ENCODE measurements at regions not wholly inside any gene's neighbourhood (a gene's known extent, or its start where the extent isn't known, plus 50 kb on each side); places are given as distances from the start of the nearest gene placed in this dataset.

DNA sequence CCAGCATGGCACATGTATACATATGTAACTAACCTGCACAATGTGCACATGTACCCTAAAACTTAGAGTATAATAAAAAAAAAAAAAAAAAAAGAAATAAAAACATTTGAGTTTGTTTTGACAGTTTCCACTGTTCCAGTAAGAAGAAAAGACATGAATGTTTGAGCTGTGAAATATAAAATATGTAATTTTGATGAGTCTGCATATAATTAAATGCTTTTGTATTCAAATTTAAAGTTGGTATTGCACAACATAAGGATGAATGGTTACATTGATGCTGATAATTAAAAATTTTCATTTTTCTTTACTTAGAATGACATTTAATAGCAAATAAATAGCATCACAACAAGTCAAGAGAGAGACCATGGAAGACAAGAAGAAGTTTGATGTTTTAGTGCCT, 212.0 kb upstream of the RRP15 start:
- TF ChIP-seq, protein P1, sequence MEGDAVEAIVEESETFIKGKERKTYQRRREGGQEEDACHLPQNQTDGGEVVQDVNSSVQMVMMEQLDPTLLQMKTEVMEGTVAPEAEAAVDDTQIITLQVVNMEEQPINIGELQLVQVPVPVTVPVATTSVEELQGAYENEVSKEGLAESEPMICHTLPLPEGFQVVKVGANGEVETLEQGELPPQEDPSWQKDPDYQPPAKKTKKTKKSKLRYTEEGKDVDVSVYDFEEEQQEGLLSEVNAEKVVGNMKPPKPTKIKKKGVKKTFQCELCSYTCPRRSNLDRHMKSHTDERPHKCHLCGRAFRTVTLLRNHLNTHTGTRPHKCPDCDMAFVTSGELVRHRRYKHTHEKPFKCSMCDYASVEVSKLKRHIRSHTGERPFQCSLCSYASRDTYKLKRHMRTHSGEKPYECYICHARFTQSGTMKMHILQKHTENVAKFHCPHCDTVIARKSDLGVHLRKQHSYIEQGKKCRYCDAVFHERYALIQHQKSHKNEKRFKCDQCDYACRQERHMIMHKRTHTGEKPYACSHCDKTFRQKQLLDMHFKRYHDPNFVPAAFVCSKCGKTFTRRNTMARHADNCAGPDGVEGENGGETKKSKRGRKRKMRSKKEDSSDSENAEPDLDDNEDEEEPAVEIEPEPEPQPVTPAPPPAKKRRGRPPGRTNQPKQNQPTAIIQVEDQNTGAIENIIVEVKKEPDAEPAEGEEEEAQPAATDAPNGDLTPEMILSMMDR (IDR thresholded peaks at IDR 0.05; ENCODE audit: control extremely low read depth, extremely low read depth): no peak
- no peaks in the 10 kb centered on the region for H3K9me3 ChIP-seq (ENCODE audit: control insufficient read depth in 4 of 4, insufficient read depth in 3 of 4, low read length in 3 of 4)

DNA sequence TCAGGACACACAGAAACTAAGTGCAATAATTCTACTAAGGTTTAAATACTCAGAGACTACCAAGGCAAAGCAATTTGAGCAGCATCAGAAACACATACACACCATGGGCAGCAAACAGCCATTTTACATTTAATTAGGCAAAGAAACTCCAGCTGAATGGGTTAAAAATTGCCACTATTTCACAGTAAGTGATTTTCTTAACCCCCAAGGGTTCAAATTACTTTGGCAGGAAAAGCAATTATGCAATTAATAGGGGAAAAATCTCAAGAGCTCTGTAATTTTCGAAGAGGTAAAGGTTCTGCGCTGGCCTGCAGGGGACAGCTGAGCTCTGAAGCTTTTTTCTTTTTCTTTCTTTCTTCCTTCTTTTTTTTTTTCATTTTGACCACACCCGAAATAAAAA, 206.2 kb upstream of the RRP15 start:
- no peak overlapping the region for H3K9ac ChIP-seq (ENCODE audit: insufficient read depth in 1 of 2, low read length in 2 of 2)
- H3K36me3 ChIP-seq (ENCODE audit: control insufficient read depth in 4 of 4, insufficient read depth in 4 of 4, low read length in 4 of 4): no peaks in the 10 kb centered on the region
- no peaks in the 10 kb centered on the region for H3K27me3 ChIP-seq (ENCODE audit: control insufficient read depth in 3 of 3, insufficient read depth in 3 of 3, low read length in 2 of 3)
- H3K9me3 ChIP-seq (ENCODE audit: control insufficient read depth in 4 of 4, insufficient read depth in 3 of 4, low read length in 3 of 4): no peaks in the 10 kb centered on the region
- H3K4me3 ChIP-seq: no peak overlapping the region
- no peak overlapping the region for H3K27ac ChIP-seq (ENCODE audit: low read depth in 1 of 2, low read length in 1 of 2)
- TF ChIP-seq, protein P1 (IDR thresholded peaks at IDR 0.05; ENCODE audit: control extremely low read depth, extremely low read depth): no peak
- H3K4me1 ChIP-seq (ENCODE audit: control insufficient read depth in 5 of 5, insufficient read depth in 5 of 5, low read length in 5 of 5): no peaks in the 10 kb centered on the region
- 66 to 68% methylated on average over 3 of the region's 3 CpGs for WGBS, 2 donors
- DNase-seq (no peak), ATAC-seq (ENCODE audit: insufficient read depth, low FRiP score) (no peak)

More for the DNA sequence above, 212.0 kb upstream of the RRP15 start:
- Histone ChIP-seq H3K36me3 (ENCODE audit: control insufficient read depth in 4 of 4, insufficient read depth in 4 of 4, low read length in 4 of 4) (no peaks in the 10 kb centered on the region), H3K4me3 (no peak overlapping the region), H3K27ac (ENCODE audit: low read depth in 1 of 2, low read length in 1 of 2) (no peak overlapping the region), H3K27me3 (ENCODE audit: control insufficient read depth in 3 of 3, insufficient read depth in 3 of 3, low read length in 2 of 3) (no peaks in the 10 kb centered on the region), H3K9ac (ENCODE audit: insufficient read depth in 1 of 2, low read length in 2 of 2) (no peak overlapping the region), H3K4me1 (ENCODE audit: control insufficient read depth in 5 of 5, insufficient read depth in 5 of 5, low read length in 5 of 5) (no peaks in the 10 kb centered on the region)
- no peak for ATAC-seq (ENCODE audit: insufficient read depth, low FRiP score)
- DNase-seq: no peak

DNA sequence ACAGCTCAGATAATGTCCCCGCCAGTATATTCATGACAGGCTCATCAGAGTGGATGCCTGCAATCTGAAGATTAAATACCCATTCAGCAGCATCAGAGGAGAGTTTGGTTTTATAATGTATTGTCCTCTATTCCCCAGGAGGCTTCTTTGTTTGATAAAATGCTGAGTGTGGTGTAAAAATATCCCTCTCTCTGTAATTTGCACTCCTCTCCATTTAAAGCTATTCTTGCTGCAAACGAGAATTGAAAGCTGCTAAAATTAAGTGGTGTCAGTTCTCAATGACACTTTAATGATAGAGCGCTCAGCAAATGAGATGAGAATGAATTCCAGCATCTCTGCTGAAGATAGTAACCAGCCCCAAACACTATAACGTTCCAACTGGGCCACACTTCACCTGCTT, 205.7 kb upstream of the RRP15 start:
- Histone ChIP-seq H3K27ac (ENCODE audit: low read depth in 1 of 2, low read length in 1 of 2) (no peak overlapping the region), H3K36me3 (ENCODE audit: control insufficient read depth in 4 of 4, insufficient read depth in 4 of 4, low read length in 4 of 4) (no peaks in the 10 kb centered on the region), H3K27me3 (ENCODE audit: control insufficient read depth in 3 of 3, insufficient read depth in 3 of 3, low read length in 2 of 3) (no peaks in the 10 kb centered on the region), H3K4me3 (no peak overlapping the region), H3K9me3 (ENCODE audit: control insufficient read depth in 4 of 4, insufficient read depth in 3 of 4, low read length in 3 of 4) (no peaks in the 10 kb centered on the region), H3K9ac (ENCODE audit: insufficient read depth in 1 of 2, low read length in 2 of 2) (no peak overlapping the region), H3K4me1 (ENCODE audit: control insufficient read depth in 5 of 5, insufficient read depth in 5 of 5, low read length in 5 of 5) (no peaks in the 10 kb centered on the region)
- TF ChIP-seq, protein P1 (IDR thresholded peaks at IDR 0.05; ENCODE audit: control extremely low read depth, extremely low read depth): no peak
- DNase-seq (no peak), ATAC-seq (ENCODE audit: insufficient read depth, low FRiP score) (no peak)
- WGBS, 2 donors: 62 to 68% methylated on average over 4 of the region's 4 CpGs

DNA sequence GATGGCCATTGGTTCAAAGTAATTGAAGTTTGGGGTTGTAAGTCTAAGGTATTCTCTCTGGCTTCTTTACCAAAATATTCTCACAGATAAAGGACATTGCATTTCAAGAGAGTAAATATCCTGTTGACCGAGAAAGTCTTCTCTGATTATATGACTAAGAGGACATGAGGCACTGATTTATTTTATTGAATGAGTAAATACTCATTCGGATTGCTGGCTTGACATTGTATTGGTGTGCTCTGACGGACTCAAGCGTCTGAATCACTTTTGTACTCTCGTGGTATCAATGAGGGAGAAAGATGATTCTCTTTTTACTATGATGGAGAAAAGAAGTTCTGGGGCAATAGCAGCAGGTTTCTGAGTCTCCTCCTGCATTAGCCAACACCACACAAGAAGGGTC, 205.3 kb upstream of the RRP15 start:
- Histone ChIP-seq H3K27ac (ENCODE audit: low read depth in 1 of 2, low read length in 1 of 2) (no peak overlapping the region), H3K36me3 (ENCODE audit: control insufficient read depth in 4 of 4, insufficient read depth in 4 of 4, low read length in 4 of 4) (no peaks in the 10 kb centered on the region), H3K4me3 (no peak overlapping the region), H3K9me3 (ENCODE audit: control insufficient read depth in 4 of 4, insufficient read depth in 3 of 4, low read length in 3 of 4) (peaks cover 0 to 2% (median 0%) of the 10 kb centered on the region in 4 donors), H3K27me3 (ENCODE audit: control insufficient read depth in 3 of 3, insufficient read depth in 3 of 3, low read length in 2 of 3) (no peaks in the 10 kb centered on the region), H3K4me1 (ENCODE audit: control insufficient read depth in 5 of 5, insufficient read depth in 5 of 5, low read length in 5 of 5) (no peaks in the 10 kb centered on the region), H3K9ac (ENCODE audit: insufficient read depth in 1 of 2, low read length in 2 of 2) (no peak overlapping the region)
- TF ChIP-seq, protein P1 (IDR thresholded peaks at IDR 0.05; ENCODE audit: control extremely low read depth, extremely low read depth): no peak
- no peak for ATAC-seq (ENCODE audit: insufficient read depth, low FRiP score)
- 78 to 80% methylated on average over 5 of the region's 5 CpGs for WGBS, 2 donors
- no peak for DNase-seq

Measured in lung (tissue), 11 donors.